ENCODE measurements at regions not wholly inside any gene's neighbourhood (a gene's known extent, or its start where the extent isn't known, plus 50 kb on each side); places are given as distances from the start of the nearest gene placed in this dataset.

- DNase-seq (no peak), ATAC-seq (no peak)
- intact Hi-C loops (cut with DNase I, micrococcal nuclease): no loop called here
Measured at GRCh38 chr5:145708169-145708568, 127.0 kb downstream of the PRELID2 start.

- ATAC-seq (no peak), DNase-seq (no peak)
- intact Hi-C loops (cut with DNase I, micrococcal nuclease): no loop called here
Measured at GRCh38 chr5:145704724-145705123, 130.4 kb downstream of the PRELID2 start.

- ATAC-seq (no peak), DNase-seq (no peak)
- intact Hi-C loops (cut with DNase I, micrococcal nuclease): no loop called here
Measured at GRCh38 chr5:145703856-145704255, 131.3 kb downstream of the PRELID2 start.

GRCh38 chr5:145701404-145701803, 133.7 kb downstream of the PRELID2 start:
- intact Hi-C loops (cut with DNase I, micrococcal nuclease): no loop called here
- no peak for ATAC-seq
- no peak for DNase-seq

GRCh38 chr5:145699846-145700245, 135.3 kb downstream of the PRELID2 start:
- ATAC-seq: no peak
- DNase-seq: no peak
- intact Hi-C loops (cut with DNase I, micrococcal nuclease): no loop called here

- DNase-seq (peak in 1 of 2 donors; percentile 13), ATAC-seq (peak; percentile 69)
- intact Hi-C loops (cut with DNase I, micrococcal nuclease): no loop called here
Measured at GRCh38 chr5:145697251-145697990, 137.7 kb downstream of the PRELID2 start.

- no peak for ATAC-seq
- DNase-seq: no peak
- intact Hi-C loops (cut with DNase I, micrococcal nuclease): no loop called here
Measured at GRCh38 chr5:145689235-145689634, 145.9 kb downstream of the PRELID2 start.

- no peak for ATAC-seq
- intact Hi-C loops (cut with DNase I, micrococcal nuclease): no loop called here
- no peak for DNase-seq
Measured at GRCh38 chr5:145687943-145688342, 147.2 kb downstream of the PRELID2 start.

- intact Hi-C loops (cut with DNase I, micrococcal nuclease): no loop called here
- no peak for DNase-seq
- no peak for ATAC-seq
Measured at GRCh38 chr5:145685417-145685816, 149.7 kb downstream of the PRELID2 start.

- intact Hi-C loops (cut with DNase I, micrococcal nuclease): no loop called here
- ATAC-seq (no peak), DNase-seq (no peak)
Measured at GRCh38 chr5:145683431-145683830, 151.7 kb downstream of the PRELID2 start.

- intact Hi-C loops (cut with DNase I, micrococcal nuclease): no loop called here
- DNase-seq (no peak), ATAC-seq (no peak)
Measured at GRCh38 chr5:145682197-145682899, 152.8 kb downstream of the PRELID2 start.

GRCh38 chr5:145681686-145682085, 153.5 kb downstream of the PRELID2 start:
- peak; percentile 87 for ATAC-seq
- intact Hi-C loops (cut with DNase I, micrococcal nuclease): no loop called here
- peak; percentile 42 to 44 for DNase-seq

- no peak for ATAC-seq
- intact Hi-C loops (cut with DNase I, micrococcal nuclease): no loop called here
- no peak for DNase-seq
Measured at GRCh38 chr5:145681216-145681615, 153.9 kb downstream of the PRELID2 start.

GRCh38 chr5:145680767-145681166, 154.4 kb downstream of the PRELID2 start:
- intact Hi-C loops (cut with DNase I, micrococcal nuclease): no loop called here
- DNase-seq: peak in 1 of 2 donors; percentile 45
- ATAC-seq: no peak

- intact Hi-C loops (cut with DNase I, micrococcal nuclease): no loop called here
- DNase-seq (no peak), ATAC-seq (no peak)
Measured at GRCh38 chr5:145680169-145680568, 155.0 kb downstream of the PRELID2 start.

- ATAC-seq (peak; percentile 79), DNase-seq (no peak)
- intact Hi-C loops (cut with DNase I, micrococcal nuclease): no loop called here
Measured at GRCh38 chr5:145678255-145678654, 156.9 kb downstream of the PRELID2 start.

- ATAC-seq: no peak
- intact Hi-C loops (cut with DNase I, micrococcal nuclease): no loop called here
Measured at GRCh38 chr5:145673786-145674185, 161.4 kb downstream of the PRELID2 start.

GRCh38 chr5:145668714-145669113, 166.4 kb downstream of the PRELID2 start:
- ATAC-seq (no peak), DNase-seq (no peak)
- intact Hi-C loops (cut with DNase I, micrococcal nuclease): no loop called here

More at GRCh38 chr5:145673786-145674185, 161.4 kb downstream of the PRELID2 start:
- no peak for DNase-seq

- ATAC-seq: no peak
- no peak for DNase-seq
Measured at GRCh38 chr5:145667742-145668141, 167.4 kb downstream of the PRELID2 start.

GRCh38 chr5:145666591-145666990, 168.6 kb downstream of the PRELID2 start:
- intact Hi-C loops (cut with DNase I, micrococcal nuclease): no loop called here
- ATAC-seq (no peak), DNase-seq (no peak)

More at GRCh38 chr5:145667742-145668141, 167.4 kb downstream of the PRELID2 start:
- intact Hi-C loops (cut with DNase I, micrococcal nuclease): no loop called here
